Stimulated activated CD8-positive, alpha-beta memory T cell treated with anti-CD3 and anti-CD28 coated beads, Interleukin-4, amount 100 ng/mL, for 48 hours (primary cell): ENCODE measurements at regions not wholly inside any gene's neighbourhood (a gene's known extent, or its start where the extent isn't known, plus 50 kb on each side); places are given as distances from the start of the nearest gene placed in this dataset.

Experiments used
- DNase-seq: peaks from one replicate; pipeline ENCODE4 v3.0.0-alpha.2; 2020

DNA sequence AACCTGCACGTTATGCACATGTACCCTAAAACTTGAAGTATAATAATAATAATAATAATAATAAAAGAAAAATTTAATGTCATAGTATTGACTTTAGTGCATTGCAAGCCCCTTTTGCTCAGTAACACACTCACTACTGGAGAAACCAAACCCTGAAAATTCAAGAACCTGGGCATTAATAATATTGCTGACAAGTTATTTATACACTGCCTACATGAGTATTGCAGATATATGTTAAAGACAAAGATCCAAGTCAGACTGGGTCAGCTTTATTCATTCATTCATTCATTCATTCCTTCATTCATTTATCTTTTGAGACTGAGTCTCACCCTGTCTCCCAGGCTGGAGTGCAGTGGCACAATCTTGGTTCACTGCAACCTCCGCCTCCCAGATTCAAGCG lies 1711.2 kb downstream of the TP53TG3F start:
- no peak for DNase-seq

DNA sequence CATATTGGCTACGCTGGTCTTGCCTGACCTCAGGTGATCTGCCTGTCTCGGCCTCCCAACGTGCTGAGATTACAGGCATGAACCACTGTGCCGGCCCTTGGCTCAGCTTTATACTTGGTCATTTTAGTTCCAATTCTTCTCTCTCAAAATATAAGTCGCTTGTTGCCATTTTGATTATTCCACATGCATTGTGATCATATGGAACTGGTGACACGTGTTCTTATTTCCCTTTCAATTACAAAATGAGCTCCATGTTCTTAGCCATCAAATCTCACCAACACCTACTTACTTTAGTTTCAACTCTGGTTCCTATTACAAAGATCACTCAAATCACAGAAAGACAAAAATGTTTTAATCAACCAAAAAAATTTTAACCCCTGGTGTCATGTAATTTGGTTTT lies 1711.7 kb downstream of the TP53TG3F start:
- DNase-seq = no peak

DNA sequence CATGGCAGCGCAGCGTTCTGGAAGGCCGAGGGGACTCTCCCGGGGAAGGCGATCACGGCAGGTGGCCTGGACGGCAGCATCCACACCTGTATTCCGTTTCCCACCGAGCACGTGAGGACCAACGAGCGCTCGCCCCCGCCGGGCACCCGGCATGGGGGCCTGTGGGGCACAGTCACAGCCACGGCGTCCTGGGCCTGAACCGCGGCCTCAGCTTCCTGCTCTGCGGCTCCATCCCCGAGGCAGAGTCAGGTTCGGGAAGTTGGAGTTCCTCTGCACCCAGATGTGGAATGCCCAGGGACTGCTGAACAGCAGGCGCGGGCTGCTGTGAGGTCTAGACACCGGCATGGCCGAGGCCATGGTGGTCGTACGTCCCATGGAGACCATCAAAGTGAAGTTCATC lies 1713.9 kb downstream of the TP53TG3F start:
- DNase-seq = no peak

DNA sequence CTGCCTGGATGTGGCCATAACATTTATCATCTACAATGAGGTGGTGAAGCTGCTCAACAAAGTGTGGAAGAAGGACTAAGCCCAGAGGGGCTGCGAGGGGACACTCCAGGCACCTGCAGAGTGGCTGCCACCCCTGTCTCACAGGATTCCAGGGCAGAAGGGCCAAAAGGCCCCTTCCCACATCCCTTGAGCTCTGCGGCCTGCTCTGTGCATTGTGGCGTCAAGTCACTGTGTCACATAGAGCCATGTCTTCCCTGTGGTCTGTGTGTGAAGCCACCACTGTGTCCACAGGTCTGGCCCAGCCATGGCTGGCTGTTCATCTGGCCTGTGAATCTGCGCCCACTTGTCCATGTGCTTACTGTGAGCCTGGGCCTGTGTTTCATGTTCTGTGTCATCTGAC lies 1714.6 kb downstream of the TP53TG3F start:
- no peak for DNase-seq

DNA sequence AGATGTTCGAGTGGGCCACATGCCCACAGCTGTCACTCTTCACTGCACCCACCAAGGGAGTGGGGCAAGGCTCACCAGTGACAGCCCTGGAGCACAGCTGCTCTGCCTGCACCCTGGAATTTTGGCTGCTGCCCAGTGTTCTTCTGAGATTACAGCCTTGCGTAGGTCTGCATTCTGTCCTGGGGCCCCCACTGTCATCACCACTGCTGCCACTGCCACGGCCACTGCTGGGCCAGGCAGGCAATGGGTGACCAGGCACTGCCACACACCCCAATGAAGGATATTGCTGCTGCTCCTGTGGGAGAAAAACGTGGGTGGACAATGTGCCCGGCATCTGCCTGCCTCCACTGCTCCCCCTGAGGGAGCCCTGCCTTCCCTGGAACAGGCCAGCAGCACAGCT lies 1717.0 kb downstream of the TP53TG3F start:
- DNase-seq = no peak

DNA sequence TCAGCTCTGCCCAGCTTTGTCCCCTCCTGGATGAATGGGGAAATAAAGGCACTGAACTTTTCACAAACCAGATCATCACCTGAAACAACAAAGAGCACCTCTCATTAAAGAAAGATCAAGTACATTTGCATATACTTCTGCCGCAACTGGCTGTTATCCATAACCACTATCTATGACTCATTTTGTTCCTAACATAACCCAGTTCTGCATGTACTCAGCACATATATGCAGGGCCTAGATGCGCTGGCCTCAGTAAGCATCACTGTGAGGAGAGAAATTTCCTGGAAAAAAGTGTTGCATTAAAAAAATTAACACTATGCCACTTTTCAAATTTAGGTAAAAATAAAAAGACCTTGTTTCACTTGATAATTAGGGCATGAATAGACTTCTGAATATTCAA lies 1718.4 kb downstream of the TP53TG3F start:
- DNase-seq = no peak

DNA sequence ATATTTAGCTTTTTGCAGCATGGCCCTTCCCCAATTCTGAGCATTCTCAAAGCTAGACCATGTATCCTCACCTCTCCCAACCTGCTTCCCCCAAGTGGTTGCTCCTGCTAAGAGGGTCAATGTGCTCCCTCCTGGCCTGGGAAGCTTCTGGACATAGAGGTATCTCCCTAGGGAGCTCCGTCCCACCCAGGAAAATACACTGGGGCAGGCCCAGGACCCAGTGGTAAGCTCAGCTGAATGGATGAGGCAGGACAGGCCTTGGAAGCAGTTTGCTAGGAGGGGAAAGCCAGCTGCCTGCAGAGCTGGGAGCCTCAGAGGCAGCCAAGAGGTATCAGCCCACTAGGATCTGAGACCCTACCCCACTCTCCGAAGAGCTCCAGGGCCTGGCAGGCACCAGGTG lies 1721.6 kb downstream of the TP53TG3F start:
- DNase-seq = no peak

DNA sequence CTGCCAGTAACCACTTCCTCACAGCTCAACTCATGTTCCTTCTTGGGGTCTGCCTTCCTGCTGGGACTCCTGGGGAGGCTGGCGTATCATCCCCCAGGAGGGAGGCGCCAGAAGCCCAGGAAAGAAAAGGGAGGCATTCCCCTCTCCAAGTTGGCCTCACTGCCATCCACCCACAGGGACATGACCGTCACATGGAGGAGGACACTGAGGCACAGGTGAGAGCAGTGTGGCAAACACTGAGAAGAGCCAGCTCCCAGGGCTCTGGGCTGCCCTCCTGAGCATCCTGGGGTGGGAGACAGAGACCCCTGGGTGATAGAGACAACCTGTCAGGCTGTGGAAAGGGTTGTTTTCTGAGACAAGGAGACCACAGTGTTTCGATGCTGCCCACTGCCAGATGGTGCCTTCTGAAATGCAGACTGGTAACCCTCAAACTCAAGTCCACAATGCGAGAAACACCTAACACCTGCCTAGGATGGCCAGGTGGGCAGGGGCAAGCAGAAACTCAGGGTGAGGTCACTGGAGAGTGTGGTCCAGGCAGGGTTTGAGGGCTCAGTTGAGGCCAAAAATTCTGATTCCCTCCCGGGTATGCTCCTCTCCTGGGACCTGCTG lies 1722.1 kb downstream of the TP53TG3F start:
- DNase-seq = no peak

DNA sequence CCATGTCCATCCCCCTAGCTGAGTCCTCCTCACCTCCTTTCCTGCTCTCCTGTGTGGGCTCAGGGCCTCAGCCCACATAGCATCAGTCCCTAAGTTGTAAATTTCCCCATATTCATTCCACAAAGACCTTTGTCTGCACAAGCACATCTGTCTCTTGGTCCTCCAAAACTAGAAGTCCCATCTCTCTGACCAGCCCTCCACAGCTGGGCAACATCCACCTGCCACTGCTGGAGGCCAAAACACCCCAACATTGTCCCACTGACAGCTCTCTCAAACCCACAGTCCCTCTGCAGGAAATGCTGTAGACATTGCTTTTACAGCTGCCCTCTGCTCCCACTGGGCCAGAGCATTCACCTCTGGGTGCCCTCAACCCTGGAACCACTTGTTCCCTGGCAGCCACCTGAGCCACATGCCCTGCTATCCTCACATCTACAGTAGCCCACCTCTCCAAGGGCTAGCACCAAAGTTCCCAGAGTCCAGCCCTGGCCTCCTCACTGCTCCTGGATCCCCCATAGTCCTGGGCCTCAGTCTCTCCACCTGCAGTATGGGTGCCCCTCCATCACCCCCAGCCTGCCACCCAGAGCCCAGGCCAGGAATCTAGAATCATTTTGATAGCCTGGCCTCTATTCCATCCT lies 1722.7 kb downstream of the TP53TG3F start:
- no peak for DNase-seq

DNA sequence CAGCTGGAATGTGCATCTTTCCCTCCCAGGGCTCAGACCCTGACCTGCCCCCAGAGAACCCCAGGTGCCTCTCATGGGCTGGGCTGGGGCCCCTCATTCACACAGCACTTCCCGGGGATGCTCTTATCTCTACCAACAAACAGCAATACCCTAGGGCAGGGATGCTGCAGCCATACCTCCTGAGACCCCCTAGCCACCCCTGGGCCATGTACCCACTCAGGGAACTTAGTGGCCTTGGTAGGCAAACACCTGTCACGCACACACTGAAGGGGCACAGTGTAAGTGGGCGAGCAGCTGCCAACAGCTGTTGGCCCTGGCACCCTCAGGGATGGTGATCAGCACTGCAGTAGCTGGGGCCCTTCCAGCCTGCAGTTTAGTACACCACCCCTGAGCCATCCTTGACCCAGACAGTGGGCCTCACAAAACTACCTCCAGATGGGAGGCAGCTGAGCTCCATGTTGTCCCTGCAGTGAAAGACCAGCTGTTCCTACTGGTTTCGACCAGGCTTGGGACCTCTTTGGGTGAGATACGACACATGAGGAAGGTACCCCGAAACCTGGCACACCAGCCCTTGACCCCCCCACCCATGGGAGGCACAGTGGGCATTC lies 1723.6 kb downstream of the TP53TG3F start:
- DNase-seq = no peak

DNA sequence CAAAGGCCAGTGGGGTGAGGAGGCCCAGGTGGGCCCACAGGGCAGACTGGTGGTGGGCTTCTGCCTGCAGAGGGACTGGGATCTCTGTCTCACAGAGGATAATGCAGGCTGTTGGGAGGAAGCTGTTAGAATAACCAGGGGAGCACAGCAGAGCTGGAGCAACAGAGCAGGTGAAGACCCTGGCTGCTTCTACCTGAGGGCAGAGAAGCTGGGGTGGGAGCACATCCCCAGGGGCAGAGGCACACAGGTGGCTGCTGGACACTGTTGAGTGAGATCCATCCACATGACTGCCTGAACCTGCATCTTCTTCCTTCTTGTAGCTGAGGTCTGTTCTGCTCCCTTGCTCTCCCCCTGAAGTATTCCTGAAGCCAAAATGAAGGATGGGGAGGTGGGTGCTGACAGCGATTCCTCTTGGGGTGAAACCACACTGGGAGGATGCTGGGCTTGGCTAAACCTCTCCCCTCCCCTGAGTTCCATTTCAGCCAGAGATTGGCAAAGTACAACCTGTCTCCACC lies 1725.0 kb downstream of the TP53TG3F start:
- no peak for DNase-seq

DNA sequence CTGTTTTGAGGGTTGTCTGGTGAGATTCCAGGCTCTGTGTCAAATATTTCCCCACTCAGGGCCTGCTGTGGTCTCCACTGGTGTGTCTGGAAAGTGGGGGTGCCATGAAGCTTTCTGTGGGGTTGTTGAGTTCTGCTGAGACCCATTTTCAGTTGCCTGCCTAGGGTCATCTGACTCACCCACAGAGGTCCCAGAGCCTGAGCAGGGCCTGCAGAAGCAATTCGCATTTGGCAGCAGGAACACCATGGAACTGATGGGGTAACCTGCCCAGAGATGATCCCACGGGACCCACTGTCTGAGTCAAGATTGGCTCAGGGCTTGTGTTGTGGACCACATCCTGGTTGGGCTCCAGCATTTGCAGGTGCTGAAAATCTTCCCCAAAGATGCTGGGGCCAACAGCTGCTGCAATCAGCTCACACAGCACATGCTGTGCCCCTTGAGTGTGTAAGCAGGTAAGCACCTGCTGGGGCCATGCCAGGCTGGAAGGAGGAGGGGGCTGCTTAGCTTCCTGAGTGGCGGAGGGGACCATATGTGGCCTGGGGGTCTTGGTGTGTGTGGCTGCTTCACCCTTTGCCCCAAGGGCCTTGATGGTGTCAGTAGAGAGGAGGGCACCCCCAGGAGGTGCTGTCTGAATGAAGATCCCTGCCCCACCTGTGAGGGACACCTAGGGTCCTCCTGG lies 1726.1 kb downstream of the TP53TG3F start:
- DNase-seq = no peak

DNA sequence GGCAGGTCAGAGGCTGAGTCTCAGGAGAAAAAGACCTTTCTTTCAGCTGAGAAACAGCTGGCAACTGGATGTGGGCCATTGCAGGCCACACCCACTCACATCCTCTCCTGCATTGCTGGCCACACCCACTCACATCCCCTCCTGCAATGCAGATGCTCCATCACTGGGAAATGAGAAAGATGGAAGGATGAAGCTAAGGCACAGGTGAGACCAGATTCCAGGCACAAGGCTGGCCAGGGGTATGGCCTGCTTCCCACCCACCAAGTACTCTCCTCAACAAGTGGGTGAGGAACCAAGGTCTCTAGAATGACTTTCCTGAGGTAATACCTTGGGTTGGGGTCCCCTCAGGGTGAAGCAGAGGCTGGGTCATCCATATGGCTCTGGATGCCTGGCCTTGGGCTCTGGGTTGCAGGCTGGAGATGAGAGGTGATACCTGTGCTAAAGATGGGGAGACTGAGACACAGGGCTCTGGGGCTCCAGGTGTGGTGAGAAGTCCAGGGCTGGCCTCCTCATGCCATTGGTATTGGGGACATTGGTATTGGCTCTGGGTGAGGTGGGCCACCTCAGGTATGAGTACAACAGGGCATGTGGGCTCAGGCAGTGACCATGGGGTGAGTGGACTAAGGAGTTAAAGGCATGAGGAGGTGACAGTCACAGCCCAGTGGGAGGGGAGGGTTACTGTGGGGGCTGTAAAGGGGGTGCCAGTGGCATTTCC lies 1726.8 kb downstream of the TP53TG3F start:
- no peak for DNase-seq

DNA sequence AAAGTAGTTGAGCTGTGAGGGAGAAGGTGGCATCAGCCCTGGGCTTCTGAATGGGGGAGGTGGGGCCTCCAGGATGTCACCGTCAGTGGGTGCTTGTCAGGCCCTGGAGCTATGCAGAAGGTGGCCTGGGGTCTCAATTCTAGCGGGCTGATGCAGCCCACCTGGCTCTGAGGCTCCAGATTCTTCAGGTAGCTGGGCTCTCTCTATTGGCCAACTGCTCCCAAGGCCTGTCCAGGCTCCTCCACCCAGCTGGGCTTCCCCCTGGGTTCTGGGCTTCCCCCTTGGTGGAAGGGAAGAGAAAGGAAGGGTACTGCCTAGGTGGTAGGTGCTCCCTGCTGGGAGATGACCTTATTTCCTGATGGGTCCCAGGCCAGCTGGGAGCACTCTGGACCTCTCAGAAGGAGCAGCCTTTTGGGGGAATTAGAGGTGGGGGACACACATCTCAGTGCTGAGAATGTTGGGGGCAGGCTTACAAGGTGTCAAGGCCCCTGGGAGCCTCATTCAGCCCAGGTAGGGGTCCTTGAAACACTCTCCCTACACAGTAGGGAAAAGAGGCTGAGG lies 1728.3 kb downstream of the TP53TG3F start:
- DNase-seq = no peak

DNA sequence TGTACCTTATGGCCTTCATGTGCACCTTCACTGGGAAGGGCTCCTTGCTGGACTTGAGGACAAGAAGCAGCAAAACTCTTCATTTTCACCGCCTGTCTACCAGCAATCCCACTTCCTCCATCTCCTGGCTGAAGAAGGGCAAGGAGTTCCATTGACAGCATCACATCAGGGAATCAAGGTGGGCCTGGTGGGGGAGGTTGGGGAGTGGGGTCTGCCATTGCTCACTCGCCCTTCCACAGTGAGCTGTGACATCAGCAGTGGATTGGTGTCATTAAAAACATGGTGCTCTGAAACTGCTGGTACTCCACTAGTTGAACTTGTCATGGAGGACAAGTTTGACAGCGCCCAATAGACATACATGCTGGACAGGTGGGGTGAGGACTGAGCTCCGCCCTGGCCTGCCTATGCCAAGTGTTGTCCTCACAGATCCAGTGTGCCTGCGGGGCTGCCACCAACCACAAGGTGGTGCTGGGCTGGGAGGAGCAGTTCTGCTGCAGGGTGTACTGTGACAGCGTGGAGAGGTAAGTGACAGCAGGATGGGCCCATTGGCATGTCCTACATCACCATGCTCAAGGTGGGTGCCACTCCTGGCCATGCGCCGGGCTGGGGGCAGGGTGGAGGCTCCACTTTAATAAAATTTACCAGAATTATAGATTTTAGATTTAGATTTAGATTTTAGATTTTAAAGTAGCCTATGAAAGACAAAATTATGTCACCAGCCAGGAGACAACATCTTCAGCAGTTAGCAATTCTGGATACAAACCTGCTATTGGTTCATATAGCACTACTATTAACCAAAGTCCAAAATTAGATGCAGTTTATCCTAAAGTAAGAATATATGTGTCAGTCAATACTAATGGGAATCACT lies 1729.1 kb downstream of the TP53TG3F start:
- no peak for DNase-seq

DNA sequence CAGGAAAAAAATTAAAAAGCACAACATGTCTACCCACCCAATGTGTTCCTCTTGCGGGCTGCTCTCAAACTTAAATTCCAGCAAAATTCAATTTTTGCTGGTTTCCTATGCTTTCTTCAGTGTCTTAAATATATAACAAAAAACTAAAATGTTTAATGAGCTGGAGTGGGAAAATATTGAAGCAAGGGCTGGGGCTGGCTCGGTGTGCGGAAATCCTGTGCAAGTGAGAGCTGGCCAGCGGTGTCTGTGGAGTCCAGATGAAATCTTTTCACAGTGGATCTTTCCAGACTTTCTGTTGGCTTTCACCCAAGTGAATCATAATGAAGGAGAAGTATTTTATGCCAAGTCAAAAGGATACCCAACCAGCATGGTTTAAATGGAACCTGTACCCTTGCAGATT lies 1733.6 kb downstream of the TP53TG3F start:
- DNase-seq = no peak

DNA sequence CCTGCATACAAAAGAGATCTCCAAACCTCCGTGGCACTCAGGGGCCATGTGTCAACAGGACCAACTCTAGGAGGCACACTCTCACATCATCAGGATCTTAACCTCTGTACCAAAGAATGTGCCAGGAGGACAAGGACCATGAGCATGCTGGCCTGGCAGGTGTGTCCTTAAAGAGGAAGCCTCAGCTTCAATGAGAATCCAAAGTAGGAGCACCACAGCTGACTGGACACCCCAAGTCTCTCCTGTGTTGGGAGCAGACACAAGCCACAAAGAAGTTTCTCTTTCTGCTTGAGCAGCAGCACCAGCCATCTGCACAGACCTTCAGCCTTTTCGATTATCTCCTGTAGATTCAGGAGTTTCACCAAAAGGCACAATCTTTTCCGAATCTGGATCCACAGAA lies 1734.5 kb downstream of the TP53TG3F start:
- DNase-seq = no peak

DNA sequence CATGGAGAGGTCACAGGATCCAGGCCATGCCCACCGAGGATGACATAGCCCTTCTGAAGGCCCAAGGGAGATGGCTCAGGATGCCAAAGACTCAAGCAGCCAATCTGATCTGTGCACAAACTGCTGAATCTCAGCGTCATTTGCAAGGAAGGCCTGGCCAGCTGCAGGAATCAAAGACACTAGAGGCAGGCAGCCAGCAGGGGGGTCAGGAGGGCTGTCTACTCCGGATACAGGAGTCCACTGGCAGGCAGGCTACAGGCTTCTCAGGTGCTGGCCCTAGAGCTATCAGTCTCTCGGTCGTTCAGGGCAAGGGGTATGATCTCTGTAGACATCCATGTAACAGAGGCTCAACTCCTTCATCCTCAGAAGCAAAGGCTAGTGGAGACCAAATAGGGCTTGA lies 1735.3 kb downstream of the TP53TG3F start:
- no peak for DNase-seq

DNA sequence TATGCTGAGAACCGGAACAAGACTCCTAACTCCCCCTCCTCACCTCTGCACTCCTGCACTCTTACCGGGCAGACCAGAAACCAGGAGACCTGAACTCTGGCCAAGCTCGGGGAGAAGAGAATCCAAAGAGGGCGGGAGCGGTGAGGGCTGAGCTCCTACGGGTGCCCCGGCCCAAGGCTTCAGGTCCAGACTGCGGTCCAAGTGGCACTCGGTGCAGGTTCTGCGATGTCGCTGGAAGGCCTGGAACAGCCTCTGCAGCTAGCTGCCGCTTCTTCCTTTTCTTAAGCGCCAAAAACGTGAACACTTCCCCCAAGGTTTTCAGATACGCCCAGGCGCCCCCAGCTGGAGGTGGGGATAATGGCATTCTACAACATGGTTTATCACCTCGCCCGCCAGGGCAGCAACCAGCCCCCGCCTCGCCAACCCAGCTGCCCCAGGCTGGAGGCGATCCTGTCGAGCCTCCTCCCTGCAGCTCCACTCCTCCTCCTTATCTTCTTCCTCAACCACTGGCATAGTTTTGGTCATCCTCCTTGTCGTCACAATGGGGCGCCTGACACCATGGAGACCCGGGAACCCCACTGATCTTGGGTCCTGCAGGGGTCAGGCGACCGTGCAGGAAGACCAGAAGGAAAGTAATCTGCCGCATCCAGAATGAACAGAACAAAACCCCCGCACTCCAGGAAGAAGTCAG lies 1735.9 kb downstream of the TP53TG3F start:
- DNase-seq = no peak

DNA sequence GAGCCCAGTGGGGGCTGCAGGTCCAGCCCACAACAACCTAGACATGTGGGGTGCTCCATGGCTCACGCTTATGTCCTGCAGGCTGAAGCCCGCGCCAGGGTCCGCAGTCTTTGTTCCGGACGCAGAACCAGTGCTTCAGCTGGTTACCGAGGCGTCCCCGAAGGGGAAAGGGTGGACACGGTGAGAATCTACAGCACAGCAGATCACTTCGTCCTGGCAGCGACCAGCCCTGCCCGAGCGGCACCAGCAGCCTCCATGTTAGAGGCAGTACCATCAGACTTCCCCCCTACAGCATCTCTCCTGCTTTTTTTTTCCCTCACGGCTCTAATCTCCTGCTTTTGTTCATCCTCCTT lies 1736.4 kb downstream of the TP53TG3F start:
- no peak for DNase-seq

DNA sequence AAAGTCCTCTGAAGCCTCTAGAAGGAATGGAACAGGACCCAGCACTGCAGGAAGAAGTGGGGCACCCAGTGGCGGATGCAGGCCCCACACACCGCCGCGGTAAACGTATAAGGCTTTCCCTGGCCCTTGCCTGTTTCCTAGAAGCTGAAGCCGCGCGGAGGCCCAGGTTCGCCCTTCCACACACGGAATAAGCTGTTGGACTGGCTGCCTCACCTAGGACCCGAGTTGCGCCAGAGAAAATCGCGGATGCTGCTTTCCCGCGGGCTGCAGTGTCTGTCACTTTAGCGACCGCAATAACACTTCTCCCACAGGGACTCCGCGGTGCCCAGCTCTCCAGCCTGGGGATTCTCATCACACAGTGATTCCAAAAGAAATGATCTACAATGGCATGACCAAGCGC lies 1736.9 kb downstream of the TP53TG3F start:
- DNase-seq = no peak
